ENCODE measurements at regions not wholly inside any gene's neighbourhood (a gene's known extent, or its start where the extent isn't known, plus 50 kb on each side); places are given as distances from the start of the nearest gene placed in this dataset.
"Not testable (repeated sequence)": the region's sequence is repeated elsewhere in the genome, so short reads cannot be mapped to it uniquely, and the experiment has no call there.

- no peak for TF ChIP-seq CTCF (IDR thresholded peaks at IDR 0.05; ENCODE audit: borderline replicate concordance, insufficient read depth, low read depth, low read length)
- no peak overlapping the region for H3K4me3 ChIP-seq (ENCODE audit: low read depth, low read length)
Measured at GRCh38 chr6:10080561-10080960, 334.3 kb downstream of the TFAP2A start.

- no peak for TF ChIP-seq CTCF (IDR thresholded peaks at IDR 0.05; ENCODE audit: borderline replicate concordance, insufficient read depth, low read depth, low read length)
- H3K4me3 ChIP-seq (ENCODE audit: low read depth, low read length) = no peak overlapping the region
Measured at GRCh38 chr6:10078581-10078980, 336.3 kb downstream of the TFAP2A start.

GRCh38 chr6:10074726-10075125, 340.1 kb downstream of the TFAP2A start:
- H3K4me3 ChIP-seq (ENCODE audit: low read depth, low read length) = not testable (repeated sequence)

- no peak overlapping the region for H3K4me3 ChIP-seq (ENCODE audit: low read depth, low read length)
- TF ChIP-seq CTCF (IDR thresholded peaks at IDR 0.05; ENCODE audit: borderline replicate concordance, insufficient read depth, low read depth, low read length) = no peak
Measured at GRCh38 chr6:10073341-10073740, 341.5 kb downstream of the TFAP2A start.

- no peak for TF ChIP-seq CTCF (IDR thresholded peaks at IDR 0.05; ENCODE audit: borderline replicate concordance, insufficient read depth, low read depth, low read length)
- H3K4me3 ChIP-seq (ENCODE audit: low read depth, low read length) = no peak overlapping the region
Measured at GRCh38 chr6:10071631-10072220, 343.1 kb downstream of the TFAP2A start.

- TF ChIP-seq CTCF (IDR thresholded peaks at IDR 0.05; ENCODE audit: borderline replicate concordance, insufficient read depth, low read depth, low read length) = no peak
- H3K4me3 ChIP-seq (ENCODE audit: low read depth, low read length) = no peak overlapping the region
Measured at GRCh38 chr6:10060004-10060403, 354.9 kb downstream of the TFAP2A start.

GRCh38 chr6:10054672-10055071, 360.2 kb downstream of the TFAP2A start:
- no peak for TF ChIP-seq CTCF (IDR thresholded peaks at IDR 0.05; ENCODE audit: borderline replicate concordance, insufficient read depth, low read depth, low read length)
- H3K4me3 ChIP-seq (ENCODE audit: low read depth, low read length) = no peak overlapping the region

- TF ChIP-seq CTCF (IDR thresholded peaks at IDR 0.05; ENCODE audit: borderline replicate concordance, insufficient read depth, low read depth, low read length) = no peak
- no peak overlapping the region for H3K4me3 ChIP-seq (ENCODE audit: low read depth, low read length)
Measured at GRCh38 chr6:10051283-10051682, 363.6 kb downstream of the TFAP2A start.
